H9 (cell line): ENCODE measurements at regions not wholly inside any gene's neighbourhood (a gene's known extent, or its start where the extent isn't known, plus 50 kb on each side); places are given as distances from the start of the nearest gene placed in this dataset.

ENCODE experiments used
- DNase-seq: peaks from one replicate; pipeline ENCODE4 v3.0.0-alpha.2; 2017
- H2AFZ ChIP-seq: one replicate; pipeline ENCODE4 v1.6.1; 2013; ENCODE audit warnings: mild to moderate bottlenecking, low read length, control low read depth, moderate library complexity
- H2AK5ac ChIP-seq: 2 replicates; pipeline ENCODE4 v1.6.1; 2013; ENCODE audit warnings: low read length, control low read depth, mixed read lengths; ENCODE audit not compliant: insufficient read length
- H2BK120ac ChIP-seq: one replicate; pipeline ENCODE4 v1.6.1; 2013; ENCODE audit warnings: low read depth, mild to moderate bottlenecking, low read length, control low read depth, inconsistent platforms; ENCODE audit not compliant: poor library complexity, severe bottlenecking
- H2BK12ac ChIP-seq: 2 replicates; pipeline ENCODE4 v1.6.1; 2013; ENCODE audit warnings: low read length, control low read depth, mixed read lengths, low read depth; ENCODE audit not compliant: insufficient read length
- H2BK15ac ChIP-seq: 2 replicates; pipeline ENCODE4 v1.6.1; 2013; ENCODE audit warnings: low read depth, low read length, control low read depth
- H2BK20ac ChIP-seq: one replicate; pipeline ENCODE4 v1.6.1; 2013; ENCODE audit warnings: low read depth, mild to moderate bottlenecking, low read length, control low read depth, inconsistent platforms; ENCODE audit not compliant: poor library complexity, severe bottlenecking
- H2BK5ac ChIP-seq: 2 replicates; pipeline ENCODE4 v1.6.1; 2013; ENCODE audit warnings: low read length, control low read depth, mixed read lengths; ENCODE audit not compliant: insufficient read length
- H3K14ac ChIP-seq: 2 replicates; pipeline ENCODE4 v1.6.1; 2013; ENCODE audit warnings: low read length, control low read depth; ENCODE audit not compliant: insufficient read depth
- H3K18ac ChIP-seq: 2 replicates; pipeline ENCODE4 v1.6.1; 2013; ENCODE audit warnings: low read depth, mild to moderate bottlenecking, mixed read lengths, low read length, control low read depth; ENCODE audit not compliant: insufficient read length
- H3K23ac ChIP-seq: 2 replicates; pipeline ENCODE4 v1.6.1; 2013; ENCODE audit warnings: low read length, control low read depth, mixed read lengths, low read depth; ENCODE audit not compliant: insufficient read length
- H3K23me2 ChIP-seq: 2 replicates; pipeline ENCODE4 v1.6.1; 2013; ENCODE audit warnings: low read depth, mild to moderate bottlenecking, mixed read lengths, low read length, control low read depth; ENCODE audit not compliant: insufficient read length, poor library complexity, severe bottlenecking
- H3K27ac ChIP-seq: 2 replicates; pipeline ENCODE4 v1.5.1; 2013; ENCODE audit warnings: low read length, control low read depth, mixed read lengths, low read depth; ENCODE audit not compliant: insufficient read length
- H3K27me3 ChIP-seq: 2 replicates; pipeline ENCODE4 v1.6.1; 2013; ENCODE audit warnings: low read length, control low read depth, inconsistent platforms; ENCODE audit not compliant: insufficient read depth
- H3K4ac ChIP-seq: 2 replicates; pipeline ENCODE4 v1.6.1; 2013; ENCODE audit warnings: low read depth, mild to moderate bottlenecking, control low read depth, inconsistent platforms, low read length, moderate library complexity
- H3K4me1 ChIP-seq: 2 replicates; pipeline ENCODE4 v1.6.1; 2013; ENCODE audit warnings: low read length, control low read depth, inconsistent platforms; ENCODE audit not compliant: insufficient read depth
- H3K4me2 ChIP-seq: 2 replicates; pipeline ENCODE4 v1.6.1; 2013; ENCODE audit warnings: low read length, control low read depth, mixed read lengths; ENCODE audit not compliant: insufficient read length, insufficient read depth
- H3K56ac ChIP-seq: 2 replicates; pipeline ENCODE4 v1.6.1; 2013; ENCODE audit warnings: low read depth, mild to moderate bottlenecking, mixed read lengths, low read length, control low read depth; ENCODE audit not compliant: insufficient read length
- H3K79me1 ChIP-seq: 2 replicates; pipeline ENCODE4 v1.6.1; 2013; ENCODE audit warnings: low read depth, mild to moderate bottlenecking, moderate library complexity, low read length, control low read depth, inconsistent platforms; ENCODE audit not compliant: insufficient read depth, poor library complexity, severe bottlenecking
- H3K79me2 ChIP-seq: 2 replicates; pipeline ENCODE4 v1.6.1; 2013; ENCODE audit warnings: low read length, control low read depth, inconsistent platforms; ENCODE audit not compliant: insufficient read depth
- H3K9ac ChIP-seq: 2 replicates; pipeline ENCODE4 v1.6.1; 2013; ENCODE audit warnings: low read length, control low read depth, mixed read lengths; ENCODE audit not compliant: insufficient read length; ENCODE audit errors: extremely low read depth
- H3K9me3 ChIP-seq: one replicate; pipeline ENCODE4 v1.6.1; 2013; ENCODE audit warnings: low read depth, low read length, inconsistent platforms; ENCODE audit not compliant: control insufficient read depth
- H3T11ph ChIP-seq: one replicate; pipeline ENCODE4 v1.6.1; 2013; ENCODE audit warnings: mild to moderate bottlenecking, low read length, control low read depth, inconsistent platforms
- H4K20me1 ChIP-seq: one replicate; pipeline ENCODE4 v1.6.1; 2013; ENCODE audit not compliant: control insufficient read depth, insufficient read length, insufficient read depth
- H4K5ac ChIP-seq: 2 replicates; pipeline ENCODE4 v1.6.1; 2013; ENCODE audit warnings: low read depth, mild to moderate bottlenecking, mixed read lengths, low read length, control low read depth; ENCODE audit not compliant: insufficient read length
- H4K8ac ChIP-seq: replicated peaks from 2 replicates; pipeline ENCODE4 v1.6.1; 2013; ENCODE audit warnings: low read length, control low read depth, mixed read lengths, low read depth; ENCODE audit not compliant: insufficient read length
- H4K91ac ChIP-seq: 2 replicates; pipeline ENCODE4 v1.6.1; 2013; ENCODE audit warnings: low read depth, mild to moderate bottlenecking, moderate library complexity, mixed read lengths, low read length, control low read depth; ENCODE audit not compliant: insufficient read length
- H3K27ac Mint-ChIP-seq, 3 experiments: 2 replicates in 2 of 3; 3 replicates in 1 of 3; pipeline ENCODE4 v1.8.0; 2020 to 2021; ENCODE audit warnings: mixed read lengths in 3 of 3, mild to moderate bottlenecking in 1 of 3, moderate library complexity in 1 of 3
- H3K27me3 Mint-ChIP-seq: 2 replicates; pipeline ENCODE4 v1.8.0; 2021; ENCODE audit warnings: low read depth, mild to moderate bottlenecking, moderate library complexity, mixed read lengths
- H3K36me3 Mint-ChIP-seq, 3 experiments: 2 replicates in 2 of 3; 3 replicates in 1 of 3; pipeline ENCODE4 v1.8.0; 2020 to 2021; ENCODE audit warnings: low read depth in 3 of 3, mixed read lengths in 3 of 3; ENCODE audit not compliant: insufficient read depth in 1 of 3
- H3K4me1 Mint-ChIP-seq, 2 experiments: 2 replicates each; pipeline ENCODE4 v1.8.0; 2020; ENCODE audit warnings: mixed read lengths in 2 of 2
- H3K4me3 Mint-ChIP-seq, 2 experiments: 2 replicates in 1 of 2; 3 replicates in 1 of 2; pipeline ENCODE4 v1.8.0; 2020 to 2021; ENCODE audit warnings: mild to moderate bottlenecking in 2 of 2, mixed read lengths in 2 of 2, moderate library complexity in 1 of 2
- H3K9me3 Mint-ChIP-seq, 2 experiments: 2 replicates in 1 of 2; 3 replicates in 1 of 2; pipeline ENCODE4 v1.8.0; 2020; ENCODE audit warnings: mild to moderate bottlenecking in 2 of 2, mixed read lengths in 2 of 2, moderate library complexity in 1 of 2
- WGBS: extraction: QIAGEN DNeasy Blood & Tissue Kit; methylation state at CpG from one replicate; pipeline ENCODE4 v1.1.7; 2013; ENCODE audit warnings: missing lambda C conversion rate, low lambda C conversion rate, mixed read lengths; ENCODE audit not compliant: insufficient read length; ENCODE audit errors: extremely low coverage; 5-methylcytosine and 5-hydroxymethylcytosine counted together
- TF ChIP-seq, protein P1 (sequence below): fragments of 200-600 bp; sonication (generic); conservative IDR thresholded peaks from 3 replicates; pipeline ENCODE4 v1.8.0; 2021; ENCODE audit warnings: antibody characterized with exemption, mild to moderate bottlenecking

DNA sequence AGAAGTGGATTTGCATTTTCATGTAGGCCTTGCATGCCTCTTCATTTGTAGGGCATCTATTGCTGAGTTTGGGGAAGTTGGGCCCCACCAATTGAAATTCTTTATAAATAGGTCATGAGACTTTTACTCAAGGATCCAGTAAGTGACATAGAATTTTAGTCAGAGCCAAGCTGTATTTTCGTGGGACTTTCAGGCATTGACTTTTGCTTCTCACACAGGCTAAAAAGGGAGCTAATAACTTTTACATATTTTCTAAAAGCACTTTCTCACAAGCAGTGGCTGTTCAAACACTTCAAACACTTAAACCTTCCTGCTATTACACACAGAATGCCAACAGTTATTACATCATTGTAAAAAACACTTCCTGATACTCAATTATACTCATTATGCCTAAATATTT lies 260.5 kb downstream of the MSRB3 start:
- no peak overlapping the region for H2AK5ac ChIP-seq
- no peak overlapping the region for H3K4me2 ChIP-seq
- H2BK12ac ChIP-seq = no peak overlapping the region
- no peak overlapping the region for H3K27ac Mint-ChIP-seq
- no peak overlapping the region for H3T11ph ChIP-seq
- H3K4me1 Mint-ChIP-seq = peaks cover 4 to 9% of the 10 kb centered on the region in 2 experiments
- no peak overlapping the region for H3K4me3 Mint-ChIP-seq
- peaks cover 26 to 29% of the 10 kb centered on the region in 2 experiments for H3K9me3 Mint-ChIP-seq
- no peaks in the 10 kb centered on the region for H4K20me1 ChIP-seq
- DNase-seq = no peak
- H3K79me1 ChIP-seq = no peaks in the 10 kb centered on the region
- H4K91ac ChIP-seq = no peak overlapping the region
- no peaks in the 10 kb centered on the region for H3K23me2 ChIP-seq
- no peak overlapping the region for H3K27ac ChIP-seq
- H3K4ac ChIP-seq = no peak overlapping the region
- H3K79me2 ChIP-seq = no peaks in the 10 kb centered on the region
- no peaks in the 10 kb centered on the region; the same call in 1 of the 2 replicates for H3K27me3 Mint-ChIP-seq
- TF ChIP-seq, protein P1, sequence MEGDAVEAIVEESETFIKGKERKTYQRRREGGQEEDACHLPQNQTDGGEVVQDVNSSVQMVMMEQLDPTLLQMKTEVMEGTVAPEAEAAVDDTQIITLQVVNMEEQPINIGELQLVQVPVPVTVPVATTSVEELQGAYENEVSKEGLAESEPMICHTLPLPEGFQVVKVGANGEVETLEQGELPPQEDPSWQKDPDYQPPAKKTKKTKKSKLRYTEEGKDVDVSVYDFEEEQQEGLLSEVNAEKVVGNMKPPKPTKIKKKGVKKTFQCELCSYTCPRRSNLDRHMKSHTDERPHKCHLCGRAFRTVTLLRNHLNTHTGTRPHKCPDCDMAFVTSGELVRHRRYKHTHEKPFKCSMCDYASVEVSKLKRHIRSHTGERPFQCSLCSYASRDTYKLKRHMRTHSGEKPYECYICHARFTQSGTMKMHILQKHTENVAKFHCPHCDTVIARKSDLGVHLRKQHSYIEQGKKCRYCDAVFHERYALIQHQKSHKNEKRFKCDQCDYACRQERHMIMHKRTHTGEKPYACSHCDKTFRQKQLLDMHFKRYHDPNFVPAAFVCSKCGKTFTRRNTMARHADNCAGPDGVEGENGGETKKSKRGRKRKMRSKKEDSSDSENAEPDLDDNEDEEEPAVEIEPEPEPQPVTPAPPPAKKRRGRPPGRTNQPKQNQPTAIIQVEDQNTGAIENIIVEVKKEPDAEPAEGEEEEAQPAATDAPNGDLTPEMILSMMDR = no peak
- H4K8ac ChIP-seq = no peak overlapping the region
- no peak overlapping the region for H4K5ac ChIP-seq
- peaks cover under 1% of the 10 kb centered on the region; the same call in 1 of the 2 replicates for H3K4me1 ChIP-seq
- no peak overlapping the region for H2BK5ac ChIP-seq
- H2BK15ac ChIP-seq = no peak overlapping the region
- no peak overlapping the region for H3K23ac ChIP-seq
- H3K36me3 Mint-ChIP-seq = peaks cover 6 to 22% (median 14%) of the 10 kb centered on the region in 3 experiments; a peak in 6 of 7 replicates
- H3K14ac ChIP-seq = no peak overlapping the region
- no CpG with 5 or more reads among the region's 1 CpG for WGBS
- no peak overlapping the region for H3K18ac ChIP-seq
- H3K27me3 ChIP-seq = no peaks in the 10 kb centered on the region
- no peak overlapping the region for H2AFZ ChIP-seq
- H3K56ac ChIP-seq = no peak overlapping the region
- no peak overlapping the region for H3K9ac ChIP-seq
- H3K9me3 ChIP-seq = peaks cover 7% of the 10 kb centered on the region
- H2BK20ac ChIP-seq = no peak overlapping the region
- H2BK120ac ChIP-seq = no peak overlapping the region
